HepG2 (cell line): ENCODE measurements at regions not wholly inside any gene's neighbourhood (a gene's known extent, or its start where the extent isn't known, plus 50 kb on each side); places are given as distances from the start of the nearest gene placed in this dataset.

ENCODE experiments used
- ATF2 ChIP-seq: sonication (generic); formaldehyde crosslinking; IDR thresholded peaks from 2 replicates; pipeline ENCODE4 v1.4.0; 2020; ENCODE audit warnings: missing genetic modification reagents
- BORCS8-MEF2B ChIP-seq: sonication (generic); formaldehyde crosslinking; IDR thresholded peaks from 2 replicates; pipeline ENCODE4 v1.8.0; 2022; ENCODE audit warnings: mild to moderate bottlenecking, missing genetic modification reagents
- CENPT ChIP-seq: sonication (generic); formaldehyde crosslinking; IDR thresholded peaks from 2 replicates; pipeline ENCODE4 v1.8.0; 2022; ENCODE audit warnings: low read depth, mild to moderate bottlenecking, moderate library complexity, missing genetic modification reagents
- CREB3 ChIP-seq: sonication (generic); formaldehyde crosslinking; IDR thresholded peaks from 2 replicates; pipeline ENCODE4 v1.5.0; 2020; ENCODE audit warnings: missing genetic modification reagents
- CTCF ChIP-seq: sonication (generic); formaldehyde crosslinking; IDR thresholded peaks from 2 replicates; pipeline ENCODE4 v1.5.0; 2020; ENCODE audit warnings: mild to moderate bottlenecking, missing genetic modification reagents, moderate library complexity
- EZH2 ChIP-seq: conservative IDR thresholded peaks from 2 replicates; pipeline ENCODE4 v1.6.1; 2012; ENCODE audit warnings: mild to moderate bottlenecking, low read depth, low read length, moderate library complexity
- ISX ChIP-seq: sonication (generic); formaldehyde crosslinking; conservative IDR thresholded peaks from 2 replicates; pipeline ENCODE4 v1.5.0; 2020; ENCODE audit warnings: missing genetic modification reagents
- MAFK ChIP-seq, 2 experiments: IDR thresholded peaks in 1 of 2; conservative IDR thresholded peaks in 1 of 2; 2 replicates each; pipeline ENCODE4 v1.6.1; 2011; ENCODE audit warnings: improper control_type of control experiment in 2 of 2, low read length in 2 of 2
- POLR2AphosphoS5 ChIP-seq: IDR thresholded peaks from 2 replicates; pipeline ENCODE4 v1.6.1; 2012; ENCODE audit warnings: low read depth, low read length
- U2AF1 ChIP-seq: fragments of 200-400 bp; formaldehyde crosslinking; optimal IDR thresholded peaks from 2 replicates; pipeline ENCODE3; 2017; ENCODE audit warnings: mild to moderate bottlenecking, low read depth, low read length
- ZNF644 ChIP-seq: IDR thresholded peaks from 2 replicates; pipeline ENCODE4 v1.6.1; 2016; ENCODE audit warnings: low read depth

GRCh38 chr10:10865913-10866312, 151.8 kb upstream of the CELF2 start:
- no peak for TF ChIP-seq CENPT (CRISPR knock-in tag)
- no peak for TF ChIP-seq EZH2
- TF ChIP-seq ATF2, result no peak
- no peak for TF ChIP-seq MAFK (conservative IDR thresholded peaks at IDR 0.05 in 1 of 2, IDR thresholded peaks at IDR 0.05 in 1 of 2; ENCODE audit: low read length in 2 of 2)
- no peak for TF ChIP-seq POLR2AphosphoS5
- TF ChIP-seq CTCF (CRISPR knock-in tag), result no peak
- no peak for TF ChIP-seq BORCS8-MEF2B (CRISPR knock-in tag)
- TF ChIP-seq U2AF1, result no peak
- no peak for TF ChIP-seq ISX (CRISPR knock-in tag)
- TF ChIP-seq ZNF644, result no peak
- TF ChIP-seq CREB3, result no peak
